WI38 (cell line): ENCODE measurements at regions not wholly inside any gene's neighbourhood (a gene's known extent, or its start where the extent isn't known, plus 50 kb on each side); places are given as distances from the start of the nearest gene placed in this dataset.
A peak's percentile ranks its signal among the peaks of the same experiment; 100 is the strongest.
"Not testable (repeated sequence)": the region's sequence is repeated elsewhere in the genome, so short reads cannot be mapped to it uniquely, and the experiment has no call there.

Experiments
- H3K4me3 ChIP-seq: 2 replicates; pipeline ENCODE4 v1.5.1; 2011; ENCODE audit warnings: low read depth, mild to moderate bottlenecking, control low read depth, low read length
- TF ChIP-seq, protein P1 (sequence below): IDR thresholded peaks from 2 replicates; pipeline ENCODE4 v1.5.1; 2012; ENCODE audit warnings: low read depth, mild to moderate bottlenecking, control low read depth, low read length

DNA sequence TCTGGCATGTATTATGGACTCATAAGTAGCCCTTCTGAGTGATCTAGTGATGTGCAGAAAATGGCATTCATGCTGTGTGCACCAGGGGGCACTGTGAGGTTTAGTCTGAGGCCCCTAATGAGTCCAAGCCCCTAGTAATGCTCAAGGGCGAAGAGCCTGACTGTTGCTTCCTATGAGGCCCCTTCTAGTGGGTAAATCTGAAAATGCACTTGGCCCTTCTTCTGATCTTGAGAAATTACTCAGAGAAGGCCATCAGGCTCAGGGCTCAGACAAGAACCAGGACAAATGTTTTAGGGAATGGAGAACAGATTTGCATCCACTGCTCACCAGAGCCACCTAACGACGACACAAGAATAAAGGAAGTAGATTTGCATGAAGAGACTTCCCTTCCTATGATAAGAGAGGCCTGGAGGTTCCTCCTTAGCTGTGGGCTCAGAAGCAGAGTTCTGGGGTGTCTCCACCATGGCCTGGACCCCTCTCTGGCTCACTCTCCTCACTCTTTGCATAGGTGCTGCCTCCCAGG lies 75.8 kb downstream of the GGTLC2 start:
- TF ChIP-seq, protein P1, sequence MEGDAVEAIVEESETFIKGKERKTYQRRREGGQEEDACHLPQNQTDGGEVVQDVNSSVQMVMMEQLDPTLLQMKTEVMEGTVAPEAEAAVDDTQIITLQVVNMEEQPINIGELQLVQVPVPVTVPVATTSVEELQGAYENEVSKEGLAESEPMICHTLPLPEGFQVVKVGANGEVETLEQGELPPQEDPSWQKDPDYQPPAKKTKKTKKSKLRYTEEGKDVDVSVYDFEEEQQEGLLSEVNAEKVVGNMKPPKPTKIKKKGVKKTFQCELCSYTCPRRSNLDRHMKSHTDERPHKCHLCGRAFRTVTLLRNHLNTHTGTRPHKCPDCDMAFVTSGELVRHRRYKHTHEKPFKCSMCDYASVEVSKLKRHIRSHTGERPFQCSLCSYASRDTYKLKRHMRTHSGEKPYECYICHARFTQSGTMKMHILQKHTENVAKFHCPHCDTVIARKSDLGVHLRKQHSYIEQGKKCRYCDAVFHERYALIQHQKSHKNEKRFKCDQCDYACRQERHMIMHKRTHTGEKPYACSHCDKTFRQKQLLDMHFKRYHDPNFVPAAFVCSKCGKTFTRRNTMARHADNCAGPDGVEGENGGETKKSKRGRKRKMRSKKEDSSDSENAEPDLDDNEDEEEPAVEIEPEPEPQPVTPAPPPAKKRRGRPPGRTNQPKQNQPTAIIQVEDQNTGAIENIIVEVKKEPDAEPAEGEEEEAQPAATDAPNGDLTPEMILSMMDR: peak; percentile 20; the same call in 1 of the 2 replicates
- no peak overlapping the region for H3K4me3 ChIP-seq

DNA sequence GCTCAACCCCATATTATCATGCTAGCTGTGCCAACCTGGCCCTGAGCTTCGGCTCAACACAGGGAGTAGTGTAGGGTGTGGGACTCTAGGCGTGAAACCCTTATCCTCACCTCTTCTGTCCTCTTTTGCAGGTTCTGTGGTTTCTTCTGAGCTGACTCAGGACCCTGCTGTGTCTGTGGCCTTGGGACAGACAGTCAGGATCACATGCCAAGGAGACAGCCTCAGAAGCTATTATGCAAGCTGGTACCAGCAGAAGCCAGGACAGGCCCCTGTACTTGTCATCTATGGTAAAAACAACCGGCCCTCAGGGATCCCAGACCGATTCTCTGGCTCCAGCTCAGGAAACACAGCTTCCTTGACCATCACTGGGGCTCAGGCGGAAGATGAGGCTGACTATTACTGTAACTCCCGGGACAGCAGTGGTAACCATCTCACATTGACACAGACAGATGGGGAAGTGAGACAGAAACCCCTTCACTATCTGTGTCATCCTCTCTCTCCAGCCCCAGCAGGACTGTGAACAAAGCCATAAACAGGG lies 76.4 kb downstream of the GGTLC2 start:
- no peak overlapping the region for H3K4me3 ChIP-seq
- TF ChIP-seq, protein P1: no peak

DNA sequence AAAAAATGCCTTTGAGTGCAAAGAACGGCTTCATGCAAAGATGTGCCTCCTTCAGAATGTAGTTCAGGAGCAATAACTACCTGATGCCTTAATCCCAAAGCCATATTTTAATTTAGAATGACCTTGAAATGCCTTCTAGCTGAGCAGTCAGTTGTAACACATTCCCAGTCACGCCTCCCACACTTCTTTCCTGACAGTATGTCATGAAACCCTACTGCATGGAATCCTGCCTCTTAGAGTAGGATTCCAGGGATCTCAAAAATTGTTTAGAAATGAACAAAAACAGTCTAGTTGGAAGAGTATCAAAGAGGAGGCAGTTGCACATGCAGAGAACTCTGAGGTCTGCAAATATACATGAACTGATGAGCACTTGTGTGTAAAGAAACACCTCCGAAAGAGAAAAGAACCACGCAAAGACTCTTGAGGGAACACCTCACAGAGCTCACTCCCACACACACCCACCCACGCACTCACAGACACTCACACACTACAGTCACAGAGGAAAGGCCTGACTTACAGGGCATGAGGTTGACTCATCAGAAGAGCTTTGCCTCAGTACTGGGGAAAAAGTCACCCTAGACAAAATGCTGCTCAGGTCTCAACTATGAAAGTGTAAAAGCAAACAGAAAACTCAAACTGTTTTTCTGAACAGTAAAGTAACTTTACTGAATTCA lies 77.4 kb downstream of the GGTLC2 start:
- TF ChIP-seq, protein P1: no peak

DNA sequence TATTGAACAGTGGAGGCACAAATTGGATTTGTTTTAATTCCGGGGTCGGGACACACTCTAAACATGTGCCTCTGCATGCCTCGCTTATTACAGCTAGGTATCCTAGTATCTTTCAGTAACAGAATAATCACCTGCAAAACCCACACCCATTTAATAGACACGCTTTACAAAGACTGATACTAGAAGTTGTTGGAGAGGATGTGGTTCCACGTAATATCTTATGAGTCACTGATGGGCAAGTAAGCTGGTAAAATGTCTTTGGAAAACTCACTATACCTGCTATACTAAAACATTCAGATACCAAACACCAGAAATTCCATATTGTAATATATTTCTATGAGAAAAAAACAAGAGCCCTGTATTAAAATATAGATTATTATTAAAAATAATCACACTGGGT lies 84.0 kb downstream of the GGTLC2 start:
- no peak overlapping the region for H3K4me3 ChIP-seq
- TF ChIP-seq, protein P1: no peak

More for the DNA sequence above, 77.4 kb downstream of the GGTLC2 start:
- no peak overlapping the region for H3K4me3 ChIP-seq

DNA sequence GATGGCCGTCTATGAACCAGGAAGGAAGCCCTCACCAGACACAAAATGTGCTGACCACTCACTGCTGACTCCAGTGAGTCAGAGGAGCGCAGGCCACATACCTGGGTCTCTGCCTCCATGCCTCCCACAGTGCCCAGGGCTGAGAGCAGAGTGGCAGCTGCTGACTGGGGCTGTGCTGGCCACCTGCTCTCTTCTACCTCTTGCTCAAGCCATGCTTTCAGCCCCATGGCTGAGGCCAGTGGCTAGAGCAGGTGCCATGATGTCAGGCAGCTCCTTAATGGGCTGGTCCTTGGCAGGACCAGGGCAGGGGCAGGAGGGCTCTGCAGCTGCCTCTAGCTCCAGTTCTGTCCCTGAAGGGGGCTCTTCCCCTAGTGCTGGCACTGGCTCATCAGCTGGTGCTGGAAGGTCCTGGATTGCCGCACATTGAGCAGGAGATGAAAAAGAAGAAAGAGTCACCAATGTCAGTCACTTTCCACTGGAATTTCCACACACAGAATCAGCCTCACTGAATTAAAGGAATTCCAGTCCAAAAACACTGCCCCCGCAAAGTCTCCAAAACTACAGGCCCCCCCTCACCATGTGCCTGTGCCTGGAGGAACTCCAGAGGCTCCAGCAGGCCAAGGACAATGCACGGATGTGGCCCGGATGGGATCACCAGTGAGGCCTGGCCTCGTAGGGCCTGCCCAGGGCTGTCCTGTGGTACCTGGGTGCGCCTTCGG lies 86.4 kb downstream of the GGTLC2 start:
- TF ChIP-seq, protein P1: no peak

DNA sequence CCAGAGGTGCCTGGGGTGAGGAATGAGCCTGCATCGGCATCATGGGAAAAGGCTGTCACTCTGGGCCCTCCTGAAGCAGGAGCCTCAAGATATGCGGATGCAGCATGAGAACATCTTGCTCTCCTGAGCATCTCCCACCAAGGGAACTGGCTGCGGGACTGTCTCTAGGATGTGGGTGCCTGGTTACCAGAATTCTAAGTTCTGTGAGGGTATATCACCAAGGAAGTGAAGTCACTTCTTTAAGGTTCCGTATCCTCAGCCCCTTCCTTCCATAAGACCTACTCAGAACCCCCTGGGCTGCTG lies 86.9 kb downstream of the GGTLC2 start:
- H3K4me3 ChIP-seq: no peak overlapping the region
- TF ChIP-seq, protein P1: no peak

More for the DNA sequence above, 86.4 kb downstream of the GGTLC2 start:
- no peak overlapping the region for H3K4me3 ChIP-seq

DNA sequence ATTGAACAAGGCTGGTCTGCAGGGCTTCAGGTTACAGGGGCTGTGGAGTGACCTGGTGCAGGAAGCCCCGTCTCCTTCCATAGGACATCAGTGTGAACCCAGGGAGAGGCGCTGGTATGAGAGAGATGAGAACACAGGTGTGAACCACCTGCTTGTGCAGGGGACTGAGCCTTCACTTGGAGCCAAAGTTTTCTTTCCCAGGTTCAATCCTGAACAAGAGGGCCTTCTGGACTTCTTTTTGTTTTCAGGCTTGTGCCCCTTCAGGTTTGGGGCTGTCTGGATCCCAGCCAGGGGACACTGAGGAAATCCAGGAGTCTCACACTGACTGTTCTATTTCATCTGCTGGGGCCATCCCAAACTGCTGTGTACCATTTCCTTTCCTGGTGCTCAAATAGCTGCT lies 88.6 kb downstream of the GGTLC2 start:
- H3K4me3 ChIP-seq: not testable (repeated sequence)
